Upper lobe of left lung (tissue), 4 donors: ENCODE measurements at regions not wholly inside any gene's neighbourhood (a gene's known extent, or its start where the extent isn't known, plus 50 kb on each side); places are given as distances from the start of the nearest gene placed in this dataset.

ENCODE experiments used
- CTCF ChIP-seq, 6 experiments: fragments of 450-650 bp in 4 of 6; fragments of 200-600 bp in 2 of 6; sonication (generic) in 2 of 6; IDR thresholded peaks; one replicate each; pipeline ENCODE4 v1.5.1; 2016 to 2019; ENCODE audit warnings: antibody characterized with exemption in 6 of 6
- POLR2A ChIP-seq, 4 donors: fragments of 450-650 bp; IDR thresholded peaks; one replicate each; pipeline ENCODE4 v1.5.1; 2016 to 2017; ENCODE audit warnings: antibody characterized with exemption in 4 of 4, mild to moderate bottlenecking in 2 of 4

GRCh38 chr7:25823571-25823970, 328.4 kb upstream of the NFE2L3 start:
- TF ChIP-seq CTCF (IDR thresholded peaks at IDR 0.05) (no peak), POLR2A (IDR thresholded peaks at IDR 0.05) (no peak)
